Activated B cell treated with CpG ODN at 0.5 μM for 24 hours (primary cell): ENCODE measurements at regions not wholly inside any gene's neighbourhood (a gene's known extent, or its start where the extent isn't known, plus 50 kb on each side); places are given as distances from the start of the nearest gene placed in this dataset.
"Not testable (repeated sequence)": the region's sequence is repeated elsewhere in the genome, so short reads cannot be mapped to it uniquely, and the experiment has no call there.

Source experiments
- ATAC-seq: fragments of 200-7000 bp; cut with Tn5 transposase; one replicate; pipeline ENCODE4 v1.10.0; 2021; ENCODE audit warnings: low read depth, mild to moderate bottlenecking, moderate library complexity
- CTCF ChIA-PET: fragments of 350-600 bp; sonication (Branson Sonifier 250); formaldehyde crosslinking; loops from one replicate; lab custom pipeline; 2021; ENCODE audit warnings: antibody characterized with exemption; lab: Charles Lee
- POLR2A ChIA-PET: fragments of 350-600 bp; sonication (Branson Sonifier 250); formaldehyde crosslinking; loops from one replicate; lab custom pipeline; 2021; ENCODE audit warnings: antibody characterized with exemption; lab: Charles Lee
- DNase-seq: peaks from one replicate; pipeline ENCODE4 v3.0.0; 2022
- H3K27ac Mint-ChIP-seq: one replicate; pipeline ENCODE4 v1.8.0; 2020; ENCODE audit warnings: mixed read lengths
- H3K27me3 Mint-ChIP-seq: one replicate; pipeline ENCODE4 v1.8.0; 2021; ENCODE audit warnings: mixed read lengths
- H3K36me3 Mint-ChIP-seq: one replicate; pipeline ENCODE4 v1.8.0; 2021; ENCODE audit warnings: low read depth, mixed read lengths
- H3K4me1 Mint-ChIP-seq: one replicate; pipeline ENCODE4 v1.8.0; 2021; ENCODE audit warnings: mixed read lengths
- H3K4me3 Mint-ChIP-seq: one replicate; pipeline ENCODE4 v1.8.0; 2020; ENCODE audit warnings: mild to moderate bottlenecking, mixed read lengths
- H3K9me3 Mint-ChIP-seq: one replicate; pipeline ENCODE4 v1.8.0; 2020; ENCODE audit warnings: mixed read lengths
- intact Hi-C: fragments of 100-400 bp; cut with micrococcal nuclease; formaldehyde crosslinking; loops from one replicate; pipeline ENCODE4 v1.15.1; 2024
- TF ChIP-seq, protein P1 (sequence below): fragments of 200-600 bp; IDR thresholded peaks from one replicate; pipeline ENCODE4 v1.8.0; 2022; ENCODE audit warnings: antibody characterized with exemption, mild to moderate bottlenecking

DNA sequence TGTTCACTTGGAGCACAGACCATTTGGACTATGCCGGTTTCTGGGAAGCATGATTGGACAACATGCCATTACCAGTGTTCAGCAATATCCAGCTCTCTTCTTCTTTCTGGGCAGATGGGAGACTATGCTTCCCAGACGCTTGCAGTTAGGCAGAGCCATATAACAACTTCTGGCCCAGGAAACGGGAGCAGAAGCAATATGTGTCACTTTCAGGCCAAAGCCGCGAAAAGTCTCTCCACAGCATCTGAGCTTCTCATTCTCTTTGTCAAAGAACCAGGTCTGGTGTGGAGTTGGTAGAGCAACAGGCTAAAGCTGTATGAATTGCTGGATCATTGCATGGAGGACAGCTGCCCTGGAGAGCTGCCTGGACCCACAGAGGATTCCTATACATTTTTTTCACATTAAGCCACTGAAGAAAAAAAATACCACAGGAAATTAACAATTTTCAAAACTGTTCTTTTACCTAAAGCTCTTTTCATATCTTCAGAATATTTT lies 131.4 kb upstream of the FRG1 start:
- TF ChIP-seq, protein P1, sequence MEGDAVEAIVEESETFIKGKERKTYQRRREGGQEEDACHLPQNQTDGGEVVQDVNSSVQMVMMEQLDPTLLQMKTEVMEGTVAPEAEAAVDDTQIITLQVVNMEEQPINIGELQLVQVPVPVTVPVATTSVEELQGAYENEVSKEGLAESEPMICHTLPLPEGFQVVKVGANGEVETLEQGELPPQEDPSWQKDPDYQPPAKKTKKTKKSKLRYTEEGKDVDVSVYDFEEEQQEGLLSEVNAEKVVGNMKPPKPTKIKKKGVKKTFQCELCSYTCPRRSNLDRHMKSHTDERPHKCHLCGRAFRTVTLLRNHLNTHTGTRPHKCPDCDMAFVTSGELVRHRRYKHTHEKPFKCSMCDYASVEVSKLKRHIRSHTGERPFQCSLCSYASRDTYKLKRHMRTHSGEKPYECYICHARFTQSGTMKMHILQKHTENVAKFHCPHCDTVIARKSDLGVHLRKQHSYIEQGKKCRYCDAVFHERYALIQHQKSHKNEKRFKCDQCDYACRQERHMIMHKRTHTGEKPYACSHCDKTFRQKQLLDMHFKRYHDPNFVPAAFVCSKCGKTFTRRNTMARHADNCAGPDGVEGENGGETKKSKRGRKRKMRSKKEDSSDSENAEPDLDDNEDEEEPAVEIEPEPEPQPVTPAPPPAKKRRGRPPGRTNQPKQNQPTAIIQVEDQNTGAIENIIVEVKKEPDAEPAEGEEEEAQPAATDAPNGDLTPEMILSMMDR: no peak
- ChIA-PET CTCF (interaction anchor here (0.6 kb wide), 1 partner anchor 16 kb away, joined by 3 read pairs; no protein-coding TSS in a partner anchor), POLR2A (no interaction called here)
- H3K27me3 Mint-ChIP-seq: peaks cover 2% of the 10 kb centered on the region
- H3K27ac Mint-ChIP-seq: no peak overlapping the region
- ATAC-seq (no peak), DNase-seq (no peak)
- no peaks in the 10 kb centered on the region for H3K36me3 Mint-ChIP-seq
- intact Hi-C loops: no loop called here
- peaks cover 7% of the 10 kb centered on the region for H3K9me3 Mint-ChIP-seq
- no peak overlapping the region for H3K4me3 Mint-ChIP-seq
- no peaks in the 10 kb centered on the region for H3K4me1 Mint-ChIP-seq

DNA sequence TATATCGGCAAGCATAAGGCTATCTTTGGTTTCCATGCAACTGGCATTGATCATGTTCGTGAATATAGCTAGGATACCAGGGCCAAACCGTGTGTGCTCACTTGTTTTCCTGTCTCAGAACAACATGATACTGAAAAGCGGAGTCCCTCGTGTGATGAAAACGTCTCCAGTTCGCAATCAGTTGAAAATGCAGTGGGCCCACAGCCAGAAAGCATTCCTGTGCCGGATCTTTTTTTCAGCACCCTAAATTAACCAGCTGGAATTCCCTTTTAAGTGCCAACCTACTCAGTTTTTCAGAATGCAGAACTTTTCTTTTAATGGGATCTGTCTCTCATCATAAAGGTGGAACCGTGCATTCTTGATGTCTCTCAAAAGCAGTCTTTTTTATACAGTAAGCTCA lies 130.8 kb upstream of the FRG1 start:
- DNase-seq (no peak), ATAC-seq (no peak)
- Mint-ChIP-seq H3K4me1 (no peaks in the 10 kb centered on the region), H3K27ac (no peak overlapping the region), H3K9me3 (peaks cover 7% of the 10 kb centered on the region), H3K4me3 (no peak overlapping the region), H3K27me3 (peaks cover 2% of the 10 kb centered on the region), H3K36me3 (no peaks in the 10 kb centered on the region)
- TF ChIP-seq, protein P1: no peak
- POLR2A ChIA-PET: no interaction called here
- CTCF ChIA-PET: interaction anchor here (0.6 kb wide), 1 partner anchor 17 kb away, joined by 3 read pairs; no protein-coding TSS in a partner anchor
- intact Hi-C loops: no loop called here

DNA sequence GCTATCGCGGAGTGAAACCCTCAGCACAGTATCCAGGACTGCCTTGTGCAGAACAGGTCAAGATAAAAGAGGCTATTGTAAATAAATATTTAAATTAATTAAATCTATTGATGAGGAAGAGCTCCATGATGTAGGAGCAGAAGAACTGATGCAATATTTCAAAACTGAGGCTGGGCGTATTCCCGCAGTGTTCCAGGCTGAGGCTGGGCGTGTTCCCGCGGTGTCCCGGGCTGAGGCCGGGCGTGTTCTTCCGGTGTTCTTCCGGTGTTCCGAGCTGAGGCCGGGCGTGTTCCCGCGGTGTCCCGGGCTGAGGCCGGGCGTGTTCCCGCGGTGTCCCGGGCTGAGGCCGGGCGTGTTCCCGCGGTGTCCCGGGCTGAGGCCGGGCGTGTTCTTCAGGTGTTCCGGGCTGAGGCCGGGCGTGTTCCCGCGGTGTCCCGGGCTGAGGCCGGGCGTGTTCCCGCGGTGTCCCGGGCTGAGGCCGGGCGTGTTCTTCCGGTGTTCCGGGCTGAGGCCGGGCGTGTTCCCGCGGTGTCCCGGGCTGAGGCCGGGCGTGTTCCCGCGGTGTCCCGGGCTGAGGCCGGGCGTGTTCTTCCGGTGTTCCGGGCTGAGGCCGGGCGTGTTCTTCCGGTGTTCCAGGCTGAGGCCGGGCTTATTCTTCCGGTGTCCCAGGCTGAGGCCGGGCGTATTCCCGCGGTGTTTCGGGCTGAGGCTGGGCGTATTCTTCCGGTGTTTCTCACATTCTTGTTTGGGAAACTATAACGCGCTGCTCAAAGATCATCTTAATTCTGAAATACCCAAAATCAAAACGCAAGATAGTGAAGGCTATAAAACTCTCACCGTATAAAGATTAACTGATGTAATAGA lies 130.1 kb upstream of the FRG1 start:
- intact Hi-C loops, H3K27ac Mint-ChIP-seq, H3K4me1 Mint-ChIP-seq, H3K27me3 Mint-ChIP-seq, DNase-seq, CTCF ChIA-PET, ATAC-seq, H3K9me3 Mint-ChIP-seq, H3K4me3 Mint-ChIP-seq, H3K36me3 Mint-ChIP-seq, POLR2A ChIA-PET: not testable (repeated sequence)

DNA sequence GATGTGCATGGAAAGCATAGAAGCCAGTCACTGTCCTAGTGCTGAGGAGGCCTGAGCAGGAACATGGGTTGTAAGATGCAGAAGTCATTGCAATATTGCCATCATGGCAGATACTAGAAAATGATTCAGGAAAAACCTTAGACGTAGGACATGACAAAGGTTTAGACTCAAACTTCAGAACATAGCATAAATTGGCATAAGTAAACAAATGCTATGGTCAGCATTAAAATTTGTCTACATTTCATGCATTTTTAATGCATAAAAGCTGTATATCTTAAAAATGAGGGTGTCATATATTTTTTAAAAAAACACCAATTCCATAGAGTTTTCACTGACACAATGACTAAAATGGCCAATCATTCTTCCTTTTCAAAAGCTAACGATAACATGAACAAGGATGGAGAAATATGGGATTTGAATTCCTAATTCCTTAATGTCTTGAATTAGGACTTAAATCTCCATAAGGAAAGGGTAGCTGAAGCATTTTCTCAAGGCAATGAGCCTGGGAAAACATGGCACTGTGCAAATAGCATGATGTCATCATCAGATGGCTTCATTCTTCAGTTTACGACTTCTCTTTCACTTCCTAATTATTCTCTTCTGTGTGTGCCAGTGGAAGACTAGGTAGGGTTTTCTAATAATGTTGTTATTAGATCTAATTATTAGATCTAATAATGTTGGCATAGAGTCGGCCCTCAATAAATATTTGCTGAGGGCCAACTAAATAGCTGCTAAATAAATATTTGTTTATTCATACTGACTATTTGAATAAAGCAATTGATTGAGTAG lies 125.1 kb upstream of the FRG1 start:
- Mint-ChIP-seq H3K27me3 (peaks cover 2% of the 10 kb centered on the region), H3K36me3 (no peaks in the 10 kb centered on the region), H3K4me3 (no peak overlapping the region), H3K4me1 (no peaks in the 10 kb centered on the region), H3K27ac (no peak overlapping the region), H3K9me3 (peaks cover 7% of the 10 kb centered on the region)
- TF ChIP-seq, protein P1: no peak
- intact Hi-C loops: no loop called here
- ATAC-seq: no peak
- no peak for DNase-seq
- ChIA-PET POLR2A (no interaction called here), CTCF (no interaction called here)

DNA sequence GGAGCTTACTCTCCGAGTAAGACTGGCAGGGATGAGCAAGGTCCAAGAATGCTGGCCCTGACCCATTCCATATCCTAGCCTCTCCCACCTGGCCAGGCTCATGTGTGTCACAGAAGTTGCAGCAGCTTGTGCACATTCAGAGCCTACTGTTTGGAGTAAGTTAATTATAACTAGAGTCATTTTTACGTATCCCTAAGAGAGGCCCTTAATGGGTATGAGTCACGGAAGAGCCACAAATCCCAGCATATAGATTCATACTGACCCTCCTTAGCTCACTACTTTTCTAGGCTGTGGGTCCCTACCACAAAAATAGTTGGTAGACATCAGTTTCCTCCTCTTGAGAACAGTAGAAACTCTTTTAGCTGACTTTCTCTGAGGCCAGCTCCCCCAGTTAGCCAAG lies 118.3 kb upstream of the FRG1 start:
- no peaks in the 10 kb centered on the region for H3K27me3 Mint-ChIP-seq
- ATAC-seq: no peak
- no peaks in the 10 kb centered on the region for H3K36me3 Mint-ChIP-seq
- H3K4me1 Mint-ChIP-seq: no peaks in the 10 kb centered on the region
- H3K9me3 Mint-ChIP-seq: peaks cover 2% of the 10 kb centered on the region
- ChIA-PET POLR2A (no interaction called here), CTCF (no interaction called here)
- H3K27ac Mint-ChIP-seq: no peak overlapping the region
- TF ChIP-seq, protein P1: no peak
- no peak overlapping the region for H3K4me3 Mint-ChIP-seq
- intact Hi-C loops: no loop called here
- DNase-seq: no peak
